CD14-positive monocyte (primary cell): ENCODE measurements at regions not wholly inside any gene's neighbourhood (a gene's known extent, or its start where the extent isn't known, plus 50 kb on each side); places are given as distances from the start of the nearest gene placed in this dataset.

ENCODE experiments used
- DNase-seq, 3 donors: peaks; one replicate each; pipeline ENCODE4 v3.0.0-alpha.2; 2011 to 2022
- H2AFZ ChIP-seq: 2 replicates; pipeline ENCODE4 v1.6.0; 2012; ENCODE audit warnings: mild to moderate bottlenecking, low read depth, low read length, inconsistent platforms; ENCODE audit not compliant: insufficient read depth, poor library complexity, severe bottlenecking
- H3K27ac ChIP-seq, 2 donors: 1 replicate in 1 of 2; 2 replicates in 1 of 2; pipeline ENCODE4 v1.5.1; 2012 to 2013; ENCODE audit warnings: low read length in 2 of 2, control low read depth in 1 of 2, inconsistent platforms in 1 of 2, low read depth in 1 of 2, mild to moderate bottlenecking in 1 of 2
- H3K27me3 ChIP-seq, 2 donors: one replicate each; pipeline versions ENCODE4 v1.6.0 to v1.6.1; 2011 to 2013; ENCODE audit warnings: low read length in 2 of 2; ENCODE audit not compliant: control insufficient read depth in 2 of 2, insufficient read depth in 2 of 2
- H3K36me3 ChIP-seq, 2 donors: replicated peaks in 1 of 2; 1 replicate in 1 of 2; 2 replicates in 1 of 2; pipeline versions ENCODE4 v1.5.1 to v1.6.1; 2012 to 2013; ENCODE audit warnings: low read length in 2 of 2, control low read depth in 1 of 2, inconsistent platforms in 1 of 2, mild to moderate bottlenecking in 1 of 2; ENCODE audit not compliant: insufficient read depth in 2 of 2, control insufficient read depth in 1 of 2
- H3K4me1 ChIP-seq, 2 donors: 1 replicate in 1 of 2; 2 replicates in 1 of 2; pipeline versions ENCODE4 v1.5.1 to v1.6.1; 2012 to 2013; ENCODE audit warnings: low read length in 2 of 2, control low read depth in 1 of 2, inconsistent platforms in 1 of 2, mild to moderate bottlenecking in 1 of 2, moderate library complexity in 1 of 2; ENCODE audit not compliant: insufficient read depth in 2 of 2, control insufficient read depth in 1 of 2
- H3K4me2 ChIP-seq: replicated peaks from 2 replicates; pipeline ENCODE3; 2012; ENCODE audit warnings: low read length, moderate library complexity, mild to moderate bottlenecking; ENCODE audit not compliant: poor library complexity, severe bottlenecking; ENCODE audit errors: extremely low read depth
- H3K4me3 ChIP-seq, 3 experiments: fragments of 200-600 bp in 1 of 3; sonication (generic) in 1 of 3; replicated peaks in 1 of 3; 1 replicate in 2 of 3; 2 replicates in 1 of 3; pipeline ENCODE4 v1.5.1; 2011 to 2013; ENCODE audit warnings: low read length in 3 of 3, mild to moderate bottlenecking in 3 of 3, control low read depth in 2 of 3, low read depth in 2 of 3, inconsistent platforms in 1 of 3, moderate library complexity in 1 of 3
- H3K79me2 ChIP-seq: 2 replicates; pipeline ENCODE4 v1.6.0; 2012; ENCODE audit warnings: mild to moderate bottlenecking, control low read depth, inconsistent platforms, low read length, moderate library complexity; ENCODE audit not compliant: insufficient read depth
- H3K9ac ChIP-seq: 2 replicates; pipeline ENCODE4 v1.6.0; 2017; ENCODE audit warnings: low read length, mild to moderate bottlenecking; ENCODE audit not compliant: insufficient read depth, poor library complexity, severe bottlenecking
- H3K9me3 ChIP-seq, 2 donors: replicated peaks in 1 of 2; 1 replicate in 1 of 2; 2 replicates in 1 of 2; pipeline versions ENCODE4 v1.5.1 to v1.6.1; 2012 to 2013; ENCODE audit warnings: low read length in 2 of 2, control low read depth in 1 of 2; ENCODE audit not compliant: control insufficient read depth in 1 of 2, insufficient read depth in 1 of 2
- H4K20me1 ChIP-seq: 2 replicates; pipeline ENCODE4 v1.6.0; 2012; ENCODE audit warnings: mild to moderate bottlenecking, low read length, control low read depth, moderate library complexity; ENCODE audit not compliant: insufficient read depth
- H3K27ac Mint-ChIP-seq, 7 donors: one replicate each; pipeline ENCODE4 v1.8.0; 2020; ENCODE audit warnings: mild to moderate bottlenecking in 7 of 7, mixed read lengths in 7 of 7, moderate library complexity in 6 of 7, inconsistent platforms in 2 of 7
- H3K27me3 Mint-ChIP-seq, 3 donors: one replicate each; pipeline ENCODE4 v1.8.0; 2021 to 2022; ENCODE audit warnings: low read depth in 3 of 3, mild to moderate bottlenecking in 3 of 3, mixed read lengths in 3 of 3, moderate library complexity in 3 of 3, inconsistent platforms in 1 of 3
- H3K36me3 Mint-ChIP-seq, 2 donors: one replicate each; pipeline ENCODE4 v1.8.0; 2020; ENCODE audit warnings: mixed read lengths in 2 of 2, inconsistent platforms in 1 of 2, mild to moderate bottlenecking in 1 of 2
- H3K4me1 Mint-ChIP-seq: one replicate; pipeline ENCODE4 v1.8.0; 2020; ENCODE audit warnings: mild to moderate bottlenecking, mixed read lengths
- H3K4me3 Mint-ChIP-seq, 2 donors: one replicate each; pipeline ENCODE4 v1.8.0; 2020; ENCODE audit warnings: mild to moderate bottlenecking in 2 of 2, mixed read lengths in 2 of 2, moderate library complexity in 1 of 2
- H3K9me3 Mint-ChIP-seq, 7 donors: one replicate each; pipeline ENCODE4 v1.8.0; 2020 to 2022; ENCODE audit warnings: mixed read lengths in 7 of 7, mild to moderate bottlenecking in 6 of 7, moderate library complexity in 6 of 7, inconsistent platforms in 2 of 7
- CTCF ChIP-seq: fragments of 200-600 bp; IDR thresholded peaks from one replicate; pipeline ENCODE4 v1.8.0; 2022; ENCODE audit warnings: antibody characterized with exemption, mild to moderate bottlenecking
- WGBS: methylation state at CpG from one replicate; pipeline ENCODE4 v1.1.5; 2013; ENCODE audit warnings: missing lambda C conversion rate; ENCODE audit not compliant: insufficient coverage; 5-methylcytosine and 5-hydroxymethylcytosine counted together
- intact Hi-C, 2 donors: fragments of 100-400 bp; cut with micrococcal nuclease; formaldehyde crosslinking; loops; one replicate each; pipeline versions ENCODE4 v1.15.0 to v1.15.1; 2023

GRCh38 chr12:75715682-75716081 lies 204.3 kb upstream of the KRR1 start:
- Histone ChIP-seq H3K79me2 (no peaks in the 10 kb centered on the region), H3K4me3 (no peak overlapping the region), H3K27ac (no peak overlapping the region), H2AFZ (no peak overlapping the region), H4K20me1 (no peaks in the 10 kb centered on the region), H3K9ac (no peak overlapping the region), H3K27me3 (no peaks in the 10 kb centered on the region), H3K36me3 (no peaks in the 10 kb centered on the region), H3K4me2 (no peak overlapping the region), H3K4me1 (no peaks in the 10 kb centered on the region), H3K9me3 (no peaks in the 10 kb centered on the region)
- DNase-seq, result no peak
- Mint-ChIP-seq H3K36me3 (no peaks in the 10 kb centered on the region), H3K9me3 (no peaks in the 10 kb centered on the region), H3K27me3 (peaks cover 0 to 4% (median 3%) of the 10 kb centered on the region in 3 donors), H3K4me1 (no peaks in the 10 kb centered on the region), H3K4me3 (no peak overlapping the region), H3K27ac (no peak overlapping the region)
- intact Hi-C loops, result no loop called here
- 90% methylated on average over 3 of the region's 6 CpGs for WGBS
- TF ChIP-seq CTCF, result no peak

GRCh38 chr12:75715323-75715644 lies 203.9 kb upstream of the KRR1 start:
- H3K36me3 ChIP-seq, result no peaks in the 10 kb centered on the region
- no peak overlapping the region for H3K27ac ChIP-seq
- no peaks in the 10 kb centered on the region for H4K20me1 ChIP-seq
- DNase-seq, result no peak
- Mint-ChIP-seq H3K4me3 (no peak overlapping the region), H3K27me3 (peaks cover 0 to 4% (median 3%) of the 10 kb centered on the region in 3 donors), H3K4me1 (no peaks in the 10 kb centered on the region), H3K27ac (no peak overlapping the region), H3K36me3 (no peaks in the 10 kb centered on the region), H3K9me3 (no peaks in the 10 kb centered on the region)
- no peaks in the 10 kb centered on the region for H3K79me2 ChIP-seq
- no peak overlapping the region for H2AFZ ChIP-seq
- 96% methylated on average over 3 of the region's 4 CpGs for WGBS
- H3K4me2 ChIP-seq, result no peak overlapping the region
- no peaks in the 10 kb centered on the region for H3K27me3 ChIP-seq
- H3K9me3 ChIP-seq, result no peaks in the 10 kb centered on the region
- no peak for TF ChIP-seq CTCF
- intact Hi-C loops, result no loop called here
- no peak overlapping the region for H3K4me3 ChIP-seq
- no peaks in the 10 kb centered on the region for H3K4me1 ChIP-seq
- H3K9ac ChIP-seq, result no peak overlapping the region
